GM12874 (cell line): ENCODE measurements at regions not wholly inside any gene's neighbourhood (a gene's known extent, or its start where the extent isn't known, plus 50 kb on each side); places are given as distances from the start of the nearest gene placed in this dataset.

ENCODE experiments used
- CTCF ChIP-seq: IDR thresholded peaks from 2 replicates; pipeline ENCODE4 v1.5.1; 2011; ENCODE audit warnings: low read depth, mild to moderate bottlenecking, control low read depth, low read length, moderate library complexity; ENCODE audit not compliant: insufficient read depth

GRCh38 chr5:60490597-60491166, 209.3 kb downstream of the DEPDC1B start:
- no peak for TF ChIP-seq CTCF

GRCh38 chr5:60489856-60490255, 210.1 kb downstream of the DEPDC1B start:
- TF ChIP-seq CTCF, result no peak

GRCh38 chr5:60489377-60489776, 210.6 kb downstream of the DEPDC1B start:
- no peak for TF ChIP-seq CTCF

GRCh38 chr5:60488466-60489130, 211.4 kb downstream of the DEPDC1B start:
- TF ChIP-seq CTCF, result no peak

- no peak for TF ChIP-seq CTCF
Measured at GRCh38 chr5:60487885-60488442, 212.0 kb downstream of the DEPDC1B start.

- no peak for TF ChIP-seq CTCF
Measured at GRCh38 chr5:60487476-60487875, 212.5 kb downstream of the DEPDC1B start.

- TF ChIP-seq CTCF, result no peak
Measured at GRCh38 chr5:60485361-60485760, 214.6 kb downstream of the DEPDC1B start.
